NCI-H2196 treated with DMSO at 0.1 percent for 48 hours (cell line): ENCODE measurements at regions not wholly inside any gene's neighbourhood (a gene's known extent, or its start where the extent isn't known, plus 50 kb on each side); places are given as distances from the start of the nearest gene placed in this dataset.
"Not testable (repeated sequence)": the region's sequence is repeated elsewhere in the genome, so short reads cannot be mapped to it uniquely, and the experiment has no call there.

Experiments
- DNase-seq: peaks from one replicate; lab custom pipeline; 2025; ENCODE audit not compliant: unreplicated experiment; lab: John Stamatoyannopoulos, UW

GRCh38 chr7:119232091-119232490, 1007.6 kb downstream of the ANKRD7 start:
- no peak for DNase-seq

GRCh38 chr7:119233015-119233414, 1008.5 kb downstream of the ANKRD7 start:
- no peak for DNase-seq

- DNase-seq, result no peak
Measured at GRCh38 chr7:119252962-119253361, 1020.0 kb upstream of the KCND2 start.

GRCh38 chr7:119254742-119255141, 1018.2 kb upstream of the KCND2 start:
- no peak for DNase-seq

GRCh38 chr7:119256001-119256400, 1017.0 kb upstream of the KCND2 start:
- DNase-seq, result no peak

GRCh38 chr7:119256446-119257131, 1016.4 kb upstream of the KCND2 start:
- peak; percentile 16 for DNase-seq

GRCh38 chr7:119266790-119267189, 1006.2 kb upstream of the KCND2 start:
- not testable (repeated sequence) for DNase-seq

- DNase-seq, result peak; percentile 53
Measured at GRCh38 chr7:119270045-119270464, 1002.9 kb upstream of the KCND2 start.

GRCh38 chr7:119270644-119271043, 1002.3 kb upstream of the KCND2 start:
- no peak for DNase-seq

- DNase-seq, result no peak
Measured at GRCh38 chr7:119271147-119271779, 1001.7 kb upstream of the KCND2 start.

GRCh38 chr7:119281181-119281846, 991.7 kb upstream of the KCND2 start:
- no peak for DNase-seq

GRCh38 chr7:119283353-119283752, 989.6 kb upstream of the KCND2 start:
- no peak for DNase-seq

GRCh38 chr7:119288416-119288815, 984.6 kb upstream of the KCND2 start:
- no peak for DNase-seq

- not testable (repeated sequence) for DNase-seq
Measured at GRCh38 chr7:119300341-119300740, 972.6 kb upstream of the KCND2 start.

GRCh38 chr7:119320316-119320715, 952.7 kb upstream of the KCND2 start:
- no peak for DNase-seq

GRCh38 chr7:119329715-119330114, 943.3 kb upstream of the KCND2 start:
- no peak for DNase-seq

GRCh38 chr7:119335405-119335804, 937.6 kb upstream of the KCND2 start:
- no peak for DNase-seq

GRCh38 chr7:119341822-119342221, 931.2 kb upstream of the KCND2 start:
- no peak for DNase-seq

- no peak for DNase-seq
Measured at GRCh38 chr7:119343289-119343688, 929.7 kb upstream of the KCND2 start.

GRCh38 chr7:119344466-119344865, 928.5 kb upstream of the KCND2 start:
- no peak for DNase-seq

- no peak for DNase-seq
Measured at GRCh38 chr7:119348491-119348890, 924.5 kb upstream of the KCND2 start.

GRCh38 chr7:119350334-119350733, 922.6 kb upstream of the KCND2 start:
- no peak for DNase-seq
